Suprapubic skin (tissue), 4 donors: ENCODE measurements at regions not wholly inside any gene's neighbourhood (a gene's known extent, or its start where the extent isn't known, plus 50 kb on each side); places are given as distances from the start of the nearest gene placed in this dataset.
"Not testable (repeated sequence)": the region's sequence is repeated elsewhere in the genome, so short reads cannot be mapped to it uniquely, and the experiment has no call there.

ENCODE experiments used
- DNase-seq, 2 donors: peaks; one replicate each; pipeline ENCODE4 v3.0.0-alpha.2; 2019; ENCODE audit warnings: low spot score in 2 of 2
- H3K27ac ChIP-seq: fragments of 200-600 bp; sonication (generic); one replicate; pipeline ENCODE4 v1.5.1; 2019
- H3K27me3 ChIP-seq: fragments of 200-600 bp; sonication (generic); one replicate; pipeline ENCODE4 v1.5.1; 2019
- H3K36me3 ChIP-seq: fragments of 200-600 bp; sonication (generic); one replicate; pipeline ENCODE4 v1.5.1; 2019
- H3K4me1 ChIP-seq: fragments of 200-600 bp; sonication (generic); one replicate; pipeline ENCODE4 v1.5.1; 2019
- H3K4me3 ChIP-seq: fragments of 200-600 bp; sonication (generic); one replicate; pipeline ENCODE4 v1.5.1; 2019; ENCODE audit warnings: mild to moderate bottlenecking
- H3K9me3 ChIP-seq: fragments of 200-600 bp; sonication (generic); one replicate; pipeline ENCODE4 v1.5.1; 2019
- EP300 ChIP-seq: sonication (generic); formaldehyde crosslinking; IDR thresholded peaks from one replicate; pipeline ENCODE4 v1.6.1; 2017; ENCODE audit warnings: antibody characterized with exemption
- POLR2A ChIP-seq, 2 donors: fragments of 450-650 bp; IDR thresholded peaks; one replicate each; pipeline ENCODE4 v1.6.1; 2017; ENCODE audit warnings: antibody characterized with exemption in 2 of 2, mild to moderate bottlenecking in 2 of 2, moderate library complexity in 2 of 2
- POLR2AphosphoS5 ChIP-seq, 3 donors: sonication (generic); formaldehyde crosslinking; IDR thresholded peaks; one replicate each; pipeline ENCODE4 v1.6.1; 2017; ENCODE audit warnings: antibody characterized with exemption in 3 of 3
- WGBS: methylation state at CpG from one replicate; pipeline ENCODE4 v1.1.5; 2018; 5-methylcytosine and 5-hydroxymethylcytosine counted together
- TF ChIP-seq, protein P1 (sequence below), 2 donors: fragments of 200-600 bp in 1 of 2; fragments of 450-650 bp in 1 of 2; sonication (generic) in 1 of 2; IDR thresholded peaks; one replicate each; pipeline ENCODE4 v1.5.1; 2016 to 2019; ENCODE audit warnings: antibody characterized with exemption in 2 of 2, mild to moderate bottlenecking in 1 of 2, moderate library complexity in 1 of 2

DNA sequence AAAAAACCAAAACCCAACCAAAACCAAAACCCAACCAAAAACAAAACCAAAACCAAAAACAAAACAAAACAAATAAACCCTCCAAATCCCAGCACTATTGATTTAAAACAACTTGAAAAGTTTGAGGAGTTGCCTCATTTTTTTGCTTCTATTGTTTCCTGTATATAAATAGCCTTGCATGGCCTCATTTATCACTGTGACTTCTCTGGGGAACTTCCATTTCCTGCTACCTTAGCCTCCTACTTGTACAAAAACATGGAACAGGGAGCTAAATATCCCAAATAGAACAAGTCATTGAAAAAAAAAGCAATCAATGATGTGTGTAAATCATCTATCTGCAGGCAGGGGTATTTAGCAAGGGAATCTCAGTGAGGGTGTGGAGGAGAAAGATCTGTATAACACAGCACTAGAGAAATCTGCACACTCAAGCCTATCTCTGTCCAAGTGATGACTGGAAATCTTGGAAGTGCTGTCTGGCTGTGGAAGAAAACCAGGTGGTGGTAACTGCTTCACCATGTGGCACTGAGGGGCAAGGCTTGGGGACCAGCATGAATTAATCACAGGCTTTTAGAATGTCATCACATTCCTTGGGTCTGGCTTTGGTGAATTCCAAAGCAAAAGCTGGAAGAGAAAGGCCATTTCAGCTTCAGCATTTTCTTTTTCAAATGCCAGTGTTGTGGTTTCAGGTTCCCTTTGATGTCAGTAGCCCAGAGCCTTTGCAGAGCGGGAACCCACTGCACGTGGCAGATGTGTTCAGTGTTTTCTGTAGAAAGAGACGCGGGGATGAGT, 349.5 kb upstream of the ZNF32 start:
- 48% methylated on average over 4 of the region's 4 CpGs for WGBS
- no peak for DNase-seq
- no peak overlapping the region for H3K4me3 ChIP-seq
- no peaks in the 10 kb centered on the region for H3K36me3 ChIP-seq
- H3K9me3 ChIP-seq = no peaks in the 10 kb centered on the region
- no peaks in the 10 kb centered on the region for H3K27me3 ChIP-seq
- H3K4me1 ChIP-seq = peaks cover 8% of the 10 kb centered on the region
- TF ChIP-seq, protein P1, sequence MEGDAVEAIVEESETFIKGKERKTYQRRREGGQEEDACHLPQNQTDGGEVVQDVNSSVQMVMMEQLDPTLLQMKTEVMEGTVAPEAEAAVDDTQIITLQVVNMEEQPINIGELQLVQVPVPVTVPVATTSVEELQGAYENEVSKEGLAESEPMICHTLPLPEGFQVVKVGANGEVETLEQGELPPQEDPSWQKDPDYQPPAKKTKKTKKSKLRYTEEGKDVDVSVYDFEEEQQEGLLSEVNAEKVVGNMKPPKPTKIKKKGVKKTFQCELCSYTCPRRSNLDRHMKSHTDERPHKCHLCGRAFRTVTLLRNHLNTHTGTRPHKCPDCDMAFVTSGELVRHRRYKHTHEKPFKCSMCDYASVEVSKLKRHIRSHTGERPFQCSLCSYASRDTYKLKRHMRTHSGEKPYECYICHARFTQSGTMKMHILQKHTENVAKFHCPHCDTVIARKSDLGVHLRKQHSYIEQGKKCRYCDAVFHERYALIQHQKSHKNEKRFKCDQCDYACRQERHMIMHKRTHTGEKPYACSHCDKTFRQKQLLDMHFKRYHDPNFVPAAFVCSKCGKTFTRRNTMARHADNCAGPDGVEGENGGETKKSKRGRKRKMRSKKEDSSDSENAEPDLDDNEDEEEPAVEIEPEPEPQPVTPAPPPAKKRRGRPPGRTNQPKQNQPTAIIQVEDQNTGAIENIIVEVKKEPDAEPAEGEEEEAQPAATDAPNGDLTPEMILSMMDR (IDR thresholded peaks at IDR 0.05) = no peak
- TF ChIP-seq EP300 (no peak), POLR2A (IDR thresholded peaks at IDR 0.05) (no peak), POLR2AphosphoS5 (IDR thresholded peaks at IDR 0.05) (no peak)
- H3K27ac ChIP-seq = no peak overlapping the region

DNA sequence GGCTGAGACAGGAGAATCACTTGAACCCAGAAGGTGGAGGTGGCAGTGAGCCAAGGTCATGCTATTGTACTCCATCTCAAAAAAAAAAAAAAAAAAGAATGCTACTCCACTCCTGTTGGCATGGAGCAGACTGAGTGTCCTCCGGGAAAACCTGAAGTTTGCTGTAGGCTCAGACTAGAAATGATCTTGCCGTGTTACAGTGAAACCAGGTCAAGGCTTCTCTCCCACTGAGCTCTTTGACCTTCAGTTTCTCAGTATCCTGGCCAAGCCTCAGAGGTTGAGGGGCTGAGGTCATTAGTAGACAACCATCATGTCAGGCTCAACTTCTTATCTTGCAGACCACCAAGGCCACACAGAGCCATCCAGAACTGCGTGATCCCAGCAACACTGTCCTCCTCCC, 348.6 kb upstream of the ZNF32 start:
- DNase-seq = no peak
- H3K4me1 ChIP-seq = peaks cover 8% of the 10 kb centered on the region
- no peak overlapping the region for H3K27ac ChIP-seq
- no peaks in the 10 kb centered on the region for H3K27me3 ChIP-seq
- no peaks in the 10 kb centered on the region for H3K9me3 ChIP-seq
- TF ChIP-seq POLR2A (IDR thresholded peaks at IDR 0.05) (no peak), EP300 (no peak), POLR2AphosphoS5 (IDR thresholded peaks at IDR 0.05) (no peak)
- no peaks in the 10 kb centered on the region for H3K36me3 ChIP-seq
- 84% methylated on average over 3 of the region's 3 CpGs for WGBS
- no peak overlapping the region for H3K4me3 ChIP-seq

DNA sequence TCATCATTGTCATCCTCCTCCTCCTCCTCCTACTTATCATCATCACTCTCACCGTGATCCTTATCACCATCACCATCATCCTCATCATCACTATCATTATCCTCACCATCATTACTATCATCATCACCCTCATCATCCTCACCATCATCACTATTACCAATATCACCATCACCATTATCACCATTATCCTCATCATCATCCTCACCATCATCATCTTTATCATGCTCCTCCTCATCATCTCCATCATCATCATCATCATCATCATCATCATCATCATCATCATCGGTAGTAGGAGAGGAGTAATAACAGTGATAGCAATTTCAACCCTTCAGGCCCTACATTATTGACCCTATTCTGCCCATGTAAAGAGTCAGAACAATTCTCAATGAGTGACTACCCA, 345.9 kb upstream of the ZNF32 start:
- WGBS = 93% methylated on average over 2 of the region's 2 CpGs
- TF ChIP-seq, protein P1 (IDR thresholded peaks at IDR 0.05) = no peak
- TF ChIP-seq POLR2A (IDR thresholded peaks at IDR 0.05) = no peak
- TF ChIP-seq EP300 = no peak
- TF ChIP-seq POLR2AphosphoS5 (IDR thresholded peaks at IDR 0.05) = no peak
- DNase-seq = no peak
- Histone ChIP-seq H3K27ac (no peak overlapping the region), H3K4me1 (peaks cover 8% of the 10 kb centered on the region), H3K9me3 (no peaks in the 10 kb centered on the region), H3K27me3 (no peaks in the 10 kb centered on the region), H3K36me3 (no peaks in the 10 kb centered on the region), H3K4me3 (no peak overlapping the region)

DNA sequence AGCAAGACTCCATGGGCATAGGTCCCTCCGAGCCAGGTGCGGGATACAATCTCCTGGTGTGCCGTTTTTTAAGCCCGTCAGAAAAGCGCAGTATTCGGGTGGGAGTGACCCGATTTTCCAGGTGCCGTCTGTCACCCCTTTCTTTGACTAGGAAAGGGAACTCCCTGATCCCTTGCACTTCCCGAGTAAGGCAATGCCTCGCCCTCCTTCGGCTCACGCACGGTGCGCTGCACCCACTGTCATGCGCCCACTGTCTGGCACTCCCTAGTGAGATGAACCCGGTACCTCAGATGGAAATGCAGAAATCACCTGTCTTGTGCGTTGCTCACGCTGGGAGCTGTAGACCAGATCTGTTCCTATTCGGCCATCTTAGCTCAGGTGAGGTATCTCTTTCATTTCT, 344.1 kb upstream of the ZNF32 start:
- not testable (repeated sequence) for H3K27me3 ChIP-seq, H3K9me3 ChIP-seq, H3K4me3 ChIP-seq, DNase-seq, H3K27ac ChIP-seq, H3K4me1 ChIP-seq, H3K36me3 ChIP-seq
- WGBS = 89% methylated on average over 19 of the region's 19 CpGs

DNA sequence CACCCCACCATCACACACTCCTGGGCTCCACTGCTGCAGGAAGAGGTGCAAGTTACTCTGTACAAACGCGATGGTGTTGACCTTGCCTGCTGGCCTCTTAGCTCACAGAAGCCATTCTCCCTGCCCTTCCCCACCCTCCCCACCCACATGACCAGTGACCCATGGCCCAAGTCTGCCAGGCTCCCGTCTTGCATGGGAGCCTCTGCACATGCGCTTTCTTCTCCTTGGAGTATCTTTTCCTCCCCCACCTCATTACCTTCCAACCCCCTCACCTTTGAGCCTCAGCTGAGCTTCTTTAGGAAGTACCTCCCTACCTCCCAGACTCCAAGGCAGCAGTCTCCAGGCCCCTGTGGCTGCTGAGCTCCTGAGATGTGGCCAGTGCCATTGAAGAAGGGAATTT, 337.7 kb upstream of the ZNF32 start:
- no peak overlapping the region for H3K4me3 ChIP-seq
- TF ChIP-seq POLR2A (IDR thresholded peaks at IDR 0.05) (no peak), EP300 (no peak), POLR2AphosphoS5 (IDR thresholded peaks at IDR 0.05) (no peak)
- TF ChIP-seq, protein P1 (IDR thresholded peaks at IDR 0.05) = no peak
- H3K9me3 ChIP-seq = no peaks in the 10 kb centered on the region
- H3K27ac ChIP-seq = no peak overlapping the region
- 86% methylated on average over 4 of the region's 4 CpGs for WGBS
- no peak for DNase-seq
- H3K36me3 ChIP-seq = no peaks in the 10 kb centered on the region
- H3K4me1 ChIP-seq = no peaks in the 10 kb centered on the region
- H3K27me3 ChIP-seq = no peaks in the 10 kb centered on the region

DNA sequence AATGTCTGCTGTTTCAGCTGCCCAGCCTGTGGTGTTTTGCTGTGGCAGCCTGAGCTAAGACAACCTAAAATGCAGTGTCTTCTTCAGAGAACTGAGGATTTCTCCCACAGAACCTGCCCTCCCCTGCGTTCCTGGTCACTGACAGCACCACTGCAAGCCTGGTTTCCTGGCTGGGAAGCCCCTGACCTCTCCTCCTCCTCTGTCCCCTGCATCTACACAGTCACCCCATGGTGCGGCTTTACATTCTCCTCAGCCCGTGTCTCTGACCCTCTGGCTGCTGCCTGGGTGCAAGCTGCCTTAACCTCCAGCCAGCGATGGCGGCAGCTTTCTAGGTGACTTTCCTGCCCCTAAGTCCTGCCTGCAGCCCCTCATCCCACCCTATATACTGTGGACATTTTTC, 337.3 kb upstream of the ZNF32 start:
- Histone ChIP-seq H3K4me1 (no peaks in the 10 kb centered on the region), H3K4me3 (no peak overlapping the region), H3K27me3 (no peaks in the 10 kb centered on the region), H3K27ac (no peak overlapping the region), H3K36me3 (no peaks in the 10 kb centered on the region), H3K9me3 (no peaks in the 10 kb centered on the region)
- TF ChIP-seq POLR2AphosphoS5 (IDR thresholded peaks at IDR 0.05) (no peak), POLR2A (IDR thresholded peaks at IDR 0.05) (no peak), EP300 (no peak)
- TF ChIP-seq, protein P1 (IDR thresholded peaks at IDR 0.05) = no peak
- WGBS = 98% methylated on average over 5 of the region's 5 CpGs
- no peak for DNase-seq
